Glomerular endothelial cell (primary cell): ENCODE measurements at regions not wholly inside any gene's neighbourhood (a gene's known extent, or its start where the extent isn't known, plus 50 kb on each side); places are given as distances from the start of the nearest gene placed in this dataset.
"Not testable (repeated sequence)": the region's sequence is repeated elsewhere in the genome, so short reads cannot be mapped to it uniquely, and the experiment has no call there.

Source experiments
- DNase-seq: peaks from one replicate; pipeline ENCODE4 v3.0.0-alpha.2; 2011; ENCODE audit warnings: low read depth, low spot score; ENCODE audit errors: extremely low read depth

GRCh38 chr6:30810813-30811339 lies 66.5 kb upstream of the IER3 start:
- DNase-seq = no peak

- not testable (repeated sequence) for DNase-seq
Measured at GRCh38 chr6:30807566-30807965, 63.2 kb upstream of the IER3 start.

GRCh38 chr6:30806581-30807183 lies 62.3 kb upstream of the IER3 start:
- no peak for DNase-seq

- DNase-seq = no peak
Measured at GRCh38 chr6:30804333-30804732, 60.0 kb upstream of the IER3 start.

- no peak for DNase-seq
Measured at GRCh38 chr6:30802731-30803130, 58.4 kb upstream of the IER3 start.

GRCh38 chr6:30801950-30802349 lies 57.6 kb upstream of the IER3 start:
- DNase-seq = no peak

- no peak for DNase-seq
Measured at GRCh38 chr6:30800871-30801270, 56.5 kb upstream of the IER3 start.

- DNase-seq = no peak
Measured at GRCh38 chr6:30799210-30799609, 54.9 kb upstream of the IER3 start.

- DNase-seq = no peak
Measured at GRCh38 chr6:30798494-30798893, 54.1 kb upstream of the IER3 start.

- no peak for DNase-seq
Measured at GRCh38 chr6:30795549-30796293, 51.4 kb upstream of the IER3 start.
